CD14-positive monocyte (primary cell): ENCODE measurements at regions not wholly inside any gene's neighbourhood (a gene's known extent, or its start where the extent isn't known, plus 50 kb on each side); places are given as distances from the start of the nearest gene placed in this dataset.

Source experiments
- DNase-seq, 3 donors: peaks; one replicate each; pipeline ENCODE4 v3.0.0-alpha.2; 2011 to 2022
- H2AFZ ChIP-seq: 2 replicates; pipeline ENCODE4 v1.6.0; 2012; ENCODE audit warnings: mild to moderate bottlenecking, low read depth, low read length, inconsistent platforms; ENCODE audit not compliant: insufficient read depth, poor library complexity, severe bottlenecking
- H3K27ac ChIP-seq, 2 donors: 1 replicate in 1 of 2; 2 replicates in 1 of 2; pipeline ENCODE4 v1.5.1; 2012 to 2013; ENCODE audit warnings: low read length in 2 of 2, control low read depth in 1 of 2, inconsistent platforms in 1 of 2, low read depth in 1 of 2, mild to moderate bottlenecking in 1 of 2
- H3K27me3 ChIP-seq, 2 donors: one replicate each; pipeline versions ENCODE4 v1.6.0 to v1.6.1; 2011 to 2013; ENCODE audit warnings: low read length in 2 of 2; ENCODE audit not compliant: control insufficient read depth in 2 of 2, insufficient read depth in 2 of 2
- H3K36me3 ChIP-seq, 2 donors: replicated peaks in 1 of 2; 1 replicate in 1 of 2; 2 replicates in 1 of 2; pipeline versions ENCODE4 v1.5.1 to v1.6.1; 2012 to 2013; ENCODE audit warnings: low read length in 2 of 2, control low read depth in 1 of 2, inconsistent platforms in 1 of 2, mild to moderate bottlenecking in 1 of 2; ENCODE audit not compliant: insufficient read depth in 2 of 2, control insufficient read depth in 1 of 2
- H3K4me1 ChIP-seq, 2 donors: 1 replicate in 1 of 2; 2 replicates in 1 of 2; pipeline versions ENCODE4 v1.5.1 to v1.6.1; 2012 to 2013; ENCODE audit warnings: low read length in 2 of 2, control low read depth in 1 of 2, inconsistent platforms in 1 of 2, mild to moderate bottlenecking in 1 of 2, moderate library complexity in 1 of 2; ENCODE audit not compliant: insufficient read depth in 2 of 2, control insufficient read depth in 1 of 2
- H3K4me2 ChIP-seq: replicated peaks from 2 replicates; pipeline ENCODE3; 2012; ENCODE audit warnings: low read length, moderate library complexity, mild to moderate bottlenecking; ENCODE audit not compliant: poor library complexity, severe bottlenecking; ENCODE audit errors: extremely low read depth
- H3K4me3 ChIP-seq, 3 experiments: fragments of 200-600 bp in 1 of 3; sonication (generic) in 1 of 3; replicated peaks in 1 of 3; 1 replicate in 2 of 3; 2 replicates in 1 of 3; pipeline ENCODE4 v1.5.1; 2011 to 2013; ENCODE audit warnings: low read length in 3 of 3, mild to moderate bottlenecking in 3 of 3, control low read depth in 2 of 3, low read depth in 2 of 3, inconsistent platforms in 1 of 3, moderate library complexity in 1 of 3
- H3K79me2 ChIP-seq: 2 replicates; pipeline ENCODE4 v1.6.0; 2012; ENCODE audit warnings: mild to moderate bottlenecking, control low read depth, inconsistent platforms, low read length, moderate library complexity; ENCODE audit not compliant: insufficient read depth
- H3K9ac ChIP-seq: 2 replicates; pipeline ENCODE4 v1.6.0; 2017; ENCODE audit warnings: low read length, mild to moderate bottlenecking; ENCODE audit not compliant: insufficient read depth, poor library complexity, severe bottlenecking
- H3K9me3 ChIP-seq, 2 donors: replicated peaks in 1 of 2; 1 replicate in 1 of 2; 2 replicates in 1 of 2; pipeline versions ENCODE4 v1.5.1 to v1.6.1; 2012 to 2013; ENCODE audit warnings: low read length in 2 of 2, control low read depth in 1 of 2; ENCODE audit not compliant: control insufficient read depth in 1 of 2, insufficient read depth in 1 of 2
- H4K20me1 ChIP-seq: 2 replicates; pipeline ENCODE4 v1.6.0; 2012; ENCODE audit warnings: mild to moderate bottlenecking, low read length, control low read depth, moderate library complexity; ENCODE audit not compliant: insufficient read depth
- H3K27ac Mint-ChIP-seq, 7 donors: one replicate each; pipeline ENCODE4 v1.8.0; 2020; ENCODE audit warnings: mild to moderate bottlenecking in 7 of 7, mixed read lengths in 7 of 7, moderate library complexity in 6 of 7, inconsistent platforms in 2 of 7
- H3K27me3 Mint-ChIP-seq, 3 donors: one replicate each; pipeline ENCODE4 v1.8.0; 2021 to 2022; ENCODE audit warnings: low read depth in 3 of 3, mild to moderate bottlenecking in 3 of 3, mixed read lengths in 3 of 3, moderate library complexity in 3 of 3, inconsistent platforms in 1 of 3
- H3K36me3 Mint-ChIP-seq, 2 donors: one replicate each; pipeline ENCODE4 v1.8.0; 2020; ENCODE audit warnings: mixed read lengths in 2 of 2, inconsistent platforms in 1 of 2, mild to moderate bottlenecking in 1 of 2
- H3K4me1 Mint-ChIP-seq: one replicate; pipeline ENCODE4 v1.8.0; 2020; ENCODE audit warnings: mild to moderate bottlenecking, mixed read lengths
- H3K4me3 Mint-ChIP-seq, 2 donors: one replicate each; pipeline ENCODE4 v1.8.0; 2020; ENCODE audit warnings: mild to moderate bottlenecking in 2 of 2, mixed read lengths in 2 of 2, moderate library complexity in 1 of 2
- H3K9me3 Mint-ChIP-seq, 7 donors: one replicate each; pipeline ENCODE4 v1.8.0; 2020 to 2022; ENCODE audit warnings: mixed read lengths in 7 of 7, mild to moderate bottlenecking in 6 of 7, moderate library complexity in 6 of 7, inconsistent platforms in 2 of 7
- CTCF ChIP-seq: fragments of 200-600 bp; IDR thresholded peaks from one replicate; pipeline ENCODE4 v1.8.0; 2022; ENCODE audit warnings: antibody characterized with exemption, mild to moderate bottlenecking
- WGBS: methylation state at CpG from one replicate; pipeline ENCODE4 v1.1.5; 2013; ENCODE audit warnings: missing lambda C conversion rate; ENCODE audit not compliant: insufficient coverage; 5-methylcytosine and 5-hydroxymethylcytosine counted together
- intact Hi-C, 2 donors: fragments of 100-400 bp; cut with micrococcal nuclease; formaldehyde crosslinking; loops; one replicate each; pipeline versions ENCODE4 v1.15.0 to v1.15.1; 2023

- H3K4me3 ChIP-seq: peak overlapping the region in 1 of 3 experiments; percentile 48
- no peaks in the 10 kb centered on the region for H3K9me3 Mint-ChIP-seq
- intact Hi-C loops: loop anchor here in 1 of 2 donors (10.0 kb wide), 1 partner anchor 305 kb away; no protein-coding TSS in a partner anchor
Observed at GRCh38 chr6:137700161-137700560, 166.9 kb upstream of the TNFAIP3 start.

GRCh38 chr6:137700751-137701477, 166.1 kb upstream of the TNFAIP3 start:
- Histone ChIP-seq H3K4me1 (peaks cover 37 to 39% of the 10 kb centered on the region in 2 donors), H3K9ac (no peak overlapping the region), H2AFZ (no peak overlapping the region), H4K20me1 (no peaks in the 10 kb centered on the region), H3K27ac (no peak overlapping the region), H3K36me3 (no peaks in the 10 kb centered on the region), H3K79me2 (no peaks in the 10 kb centered on the region), H3K4me2 (no peak overlapping the region), H3K4me3 (no peak overlapping the region), H3K27me3 (no peaks in the 10 kb centered on the region), H3K9me3 (no peaks in the 10 kb centered on the region)
- H3K27me3 Mint-ChIP-seq: peaks cover 0 to 2% (median 0%) of the 10 kb centered on the region in 3 donors
- H3K4me1 Mint-ChIP-seq: peaks cover 51% of the 10 kb centered on the region
- no peak overlapping the region for H3K4me3 Mint-ChIP-seq
- DNase-seq: peak in 1 of 3 donors; percentile 62
- no peaks in the 10 kb centered on the region for H3K36me3 Mint-ChIP-seq
- no CpG with 5 or more reads among the region's 7 CpGs for WGBS
- no peaks in the 10 kb centered on the region for H3K9me3 Mint-ChIP-seq
- H3K27ac Mint-ChIP-seq: peak overlapping the region in 3 of 7 donors; percentile 10 to 58 (median 46)
- intact Hi-C loops: loop anchor here in 1 of 2 donors (10.0 kb wide), 1 partner anchor 304 kb away; no protein-coding TSS in a partner anchor
- no peak for TF ChIP-seq CTCF

More at GRCh38 chr6:137700161-137700560, 166.9 kb upstream of the TNFAIP3 start:
- Mint-ChIP-seq H3K27me3 (peaks cover 0 to 2% (median 2%) of the 10 kb centered on the region in 3 donors), H3K4me3 (no peak overlapping the region), H3K4me1 (peaks cover 44% of the 10 kb centered on the region), H3K36me3 (no peaks in the 10 kb centered on the region), H3K27ac (peak overlapping the region in 6 of 7 donors; percentile 91 to 97 (median 96))
- no peaks in the 10 kb centered on the region for H4K20me1 ChIP-seq
- no peak overlapping the region for H3K9ac ChIP-seq
- no peaks in the 10 kb centered on the region for H3K27me3 ChIP-seq
- H3K27ac ChIP-seq: peak overlapping the region in 1 of 2 donors; percentile 87
- no peak for DNase-seq
- H3K36me3 ChIP-seq: no peaks in the 10 kb centered on the region
- H3K9me3 ChIP-seq: no peaks in the 10 kb centered on the region
- no peak overlapping the region for H3K4me2 ChIP-seq
- H3K79me2 ChIP-seq: no peaks in the 10 kb centered on the region
- TF ChIP-seq CTCF: no peak
- H3K4me1 ChIP-seq: peaks cover 37 to 39% of the 10 kb centered on the region in 2 donors
- WGBS: no CpG with 5 or more reads among the region's 1 CpG
- H2AFZ ChIP-seq: no peak overlapping the region
